K562 (cell line): ENCODE measurements at regions not wholly inside any gene's neighbourhood (a gene's known extent, or its start where the extent isn't known, plus 50 kb on each side); places are given as distances from the start of the nearest gene placed in this dataset.

Source experiments
- E4F1 ChIP-seq: fragments of 250-450 bp; sonication (Bioruptor Pico); IDR thresholded peaks from 2 replicates; pipeline ENCODE4 v1.5.0; 2021; ENCODE audit warnings: mild to moderate bottlenecking, borderline replicate concordance
- GATA2 ChIP-seq: sonication (generic); formaldehyde crosslinking; IDR thresholded peaks from 2 replicates; pipeline ENCODE4 v1.4.0; 2020; ENCODE audit warnings: mild to moderate bottlenecking, missing genetic modification reagents
- SMC3 ChIP-seq: conservative IDR thresholded peaks from 2 replicates; pipeline ENCODE4 v1.6.1; 2011; ENCODE audit warnings: low read depth, low read length, improper control_type of control experiment; ENCODE audit not compliant: insufficient read depth
- ZNF449 ChIP-seq: fragments of 250-450 bp; sonication (Bioruptor Pico); IDR thresholded peaks from 2 replicates; pipeline ENCODE4 v1.8.0; 2022; ENCODE audit warnings: moderate library complexity, mild to moderate bottlenecking, inconsistent platforms

- TF ChIP-seq E4F1 (CRISPR knock-in tag) (no peak), GATA2 (no peak), ZNF449 (CRISPR knock-in tag) (no peak), SMC3 (no peak)
Measured at GRCh38 chr10:130428936-130429335, 292.7 kb downstream of the GLRX3 start.
